22Rv1 (cell line): ENCODE measurements at regions not wholly inside any gene's neighbourhood (a gene's known extent, or its start where the extent isn't known, plus 50 kb on each side); places are given as distances from the start of the nearest gene placed in this dataset.

ENCODE experiments used
- CTCF ChIP-seq: fragments of 450-650 bp; IDR thresholded peaks from 2 replicates; pipeline ENCODE4 v1.5.1; 2017; ENCODE audit warnings: mild to moderate bottlenecking
- ZFX ChIP-seq: fragments of 450-650 bp; IDR thresholded peaks from 2 replicates; pipeline ENCODE4 v1.6.1; 2017; ENCODE audit warnings: antibody characterized with exemption, borderline replicate concordance

DNA sequence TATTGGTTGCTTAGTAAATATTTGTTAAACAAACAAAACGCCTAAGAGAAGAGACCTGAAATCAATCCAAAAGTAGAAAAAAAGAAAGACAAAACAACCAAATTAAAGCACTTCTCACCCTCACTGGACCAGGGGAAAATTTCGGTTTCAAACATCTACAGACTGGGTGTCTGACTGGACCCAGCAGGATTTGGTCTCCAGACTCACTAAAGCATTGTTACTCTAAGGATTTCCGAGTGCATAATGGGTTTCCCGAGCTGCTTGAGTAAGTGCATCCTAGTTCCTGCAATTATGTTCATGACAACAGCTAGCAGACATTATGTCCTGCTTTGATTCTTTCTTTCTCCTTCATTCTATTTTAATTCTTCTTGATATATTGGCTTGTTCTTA, 51.8 kb upstream of the FAM3C start:
- no peak for TF ChIP-seq CTCF
- TF ChIP-seq ZFX = no peak
